Testis (tissue), 2 donors: ENCODE measurements at regions not wholly inside any gene's neighbourhood (a gene's known extent, or its start where the extent isn't known, plus 50 kb on each side); places are given as distances from the start of the nearest gene placed in this dataset.

ENCODE experiments used
- CTCF ChIP-seq, 3 experiments: fragments of 450-650 bp in 2 of 3; fragments of 200-600 bp in 1 of 3; sonication (generic) in 1 of 3; IDR thresholded peaks; one replicate each; pipeline ENCODE4 v1.5.1; 2016 to 2019; ENCODE audit warnings: antibody characterized with exemption in 3 of 3, mild to moderate bottlenecking in 2 of 3, moderate library complexity in 1 of 3
- POLR2A ChIP-seq: fragments of 450-650 bp; IDR thresholded peaks from one replicate; pipeline ENCODE4 v1.6.1; 2017; ENCODE audit warnings: antibody characterized with exemption, mild to moderate bottlenecking, moderate library complexity

DNA sequence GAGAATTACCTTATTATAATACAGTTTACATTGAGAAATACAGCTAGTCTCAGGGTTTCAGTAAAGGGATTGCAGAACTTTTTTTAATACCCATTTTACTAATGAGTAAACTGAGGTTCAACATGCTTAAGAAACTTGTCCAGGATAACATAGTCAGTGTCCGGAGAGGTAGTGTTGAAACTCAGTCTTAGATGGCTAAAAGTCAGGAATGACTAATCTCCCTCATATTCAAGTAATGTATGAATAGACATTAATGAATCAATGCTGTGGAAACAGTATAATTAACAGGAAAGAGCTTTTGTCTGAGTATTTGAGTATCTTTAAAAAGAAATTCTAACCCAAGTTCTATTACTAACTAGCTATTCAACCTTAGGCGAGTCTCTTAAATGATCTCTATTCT lies 397.6 kb downstream of the PLA2G4A start:
- no peak for TF ChIP-seq POLR2A
- TF ChIP-seq CTCF (IDR thresholded peaks at IDR 0.05) = no peak
